Right lobe of liver (tissue), 4 donors: ENCODE measurements at regions not wholly inside any gene's neighbourhood (a gene's known extent, or its start where the extent isn't known, plus 50 kb on each side); places are given as distances from the start of the nearest gene placed in this dataset.

Experiments
- CTCF ChIP-seq, 4 donors: fragments of 200-600 bp in 3 of 4; fragments of 450-650 bp in 1 of 4; IDR thresholded peaks; one replicate each; pipeline versions ENCODE4 v1.5.1 to v1.8.0; 2016 to 2022; ENCODE audit warnings: antibody characterized with exemption in 4 of 4, mild to moderate bottlenecking in 2 of 4
- POLR2A ChIP-seq: fragments of 450-650 bp; IDR thresholded peaks from one replicate; pipeline ENCODE4 v1.6.1; 2017; ENCODE audit warnings: antibody characterized with exemption, mild to moderate bottlenecking
- donor health status: DM: no; HTN: no; CAD: no.
- donor health status: DM: no; HTN: no; CAD: no.
- donor health status: DM: no; HTN: yes; CAD: no.

DNA sequence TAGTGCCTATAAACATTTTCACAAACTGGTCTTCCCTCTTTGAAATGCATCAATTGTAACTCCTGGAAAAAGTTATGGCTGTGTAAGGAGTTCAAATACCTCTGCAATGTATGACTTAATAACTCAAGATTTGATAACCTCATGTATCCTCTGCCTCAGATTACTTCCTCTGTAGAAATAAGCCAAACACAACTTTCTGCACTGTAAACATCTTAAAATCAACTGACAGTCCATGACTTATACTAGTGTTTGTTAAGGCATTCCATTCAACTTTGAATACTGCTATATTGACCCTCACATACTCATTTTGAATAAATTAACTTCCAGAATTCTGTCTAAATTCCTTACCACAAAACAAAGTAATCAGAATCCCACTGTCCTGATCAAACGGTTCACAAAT lies 256.2 kb upstream of the POU5F2 start:
- TF ChIP-seq CTCF (IDR thresholded peaks at IDR 0.05) (no peak), POLR2A (no peak)
